ENCODE measurements at regions not wholly inside any gene's neighbourhood (a gene's known extent, or its start where the extent isn't known, plus 50 kb on each side); places are given as distances from the start of the nearest gene placed in this dataset.
"Not testable (repeated sequence)": the region's sequence is repeated elsewhere in the genome, so short reads cannot be mapped to it uniquely, and the experiment has no call there.

DNA sequence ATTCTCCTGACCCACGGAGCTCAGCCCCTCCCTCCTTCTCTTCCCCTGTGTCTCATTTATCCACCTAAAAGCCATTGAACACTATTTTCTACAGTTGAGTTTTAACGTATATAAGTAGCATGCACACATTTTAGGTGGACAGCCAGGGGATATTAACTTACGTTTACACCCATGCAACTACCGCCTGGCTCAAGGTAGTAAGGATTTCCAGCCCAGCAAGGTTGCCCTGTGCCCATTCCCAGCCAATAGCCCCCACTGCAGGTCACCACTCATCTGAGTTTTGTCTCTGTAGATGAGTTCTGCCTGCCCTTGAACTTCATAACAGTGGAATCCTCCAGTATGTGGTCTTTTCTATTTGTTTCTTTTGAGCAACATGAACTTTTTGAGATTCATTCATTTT is 65.4 kb downstream of the SMIM38 start:
- H3K4me1 ChIP-seq (ENCODE audit: control insufficient read depth, insufficient read depth, low read length): no peaks in the 10 kb centered on the region
- no peak overlapping the region for H3K27ac ChIP-seq (ENCODE audit: low read length)
- no peaks in the 10 kb centered on the region for H3K9me3 ChIP-seq (ENCODE audit: control insufficient read depth, low read length)
- 91% methylated on average over 4 of the region's 4 CpGs for WGBS
- DNase-seq (no peak), ATAC-seq (no peak)
- no peaks in the 10 kb centered on the region for H3K27me3 ChIP-seq (ENCODE audit: control insufficient read depth, insufficient read depth)
- intact Hi-C loops (cut with DNase I): no loop called here
- no peak overlapping the region for H3K4me3 ChIP-seq (ENCODE audit: low read length)

DNA sequence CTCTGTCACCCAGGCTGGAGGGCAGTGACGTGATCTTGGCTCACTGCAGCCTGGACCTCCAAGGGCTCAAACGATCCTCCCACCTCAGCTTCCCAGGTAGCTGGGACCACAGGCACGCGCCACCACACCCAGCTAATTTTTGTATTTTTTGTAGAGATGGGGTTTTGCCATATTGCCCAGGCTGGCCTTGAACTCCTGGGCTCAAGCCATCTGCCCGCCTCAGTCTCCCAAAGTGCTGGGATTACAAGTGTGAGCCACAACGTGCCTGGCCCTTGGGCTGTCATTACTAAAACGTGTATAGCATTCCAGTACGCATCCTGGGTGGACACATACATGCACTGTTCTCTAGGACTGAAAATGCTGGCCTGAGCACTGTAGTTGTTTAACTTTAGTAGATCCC is 65.9 kb downstream of the SMIM38 start:
- H3K27ac ChIP-seq (ENCODE audit: low read length); H3K4me3 ChIP-seq (ENCODE audit: low read length); DNase-seq; H3K27me3 ChIP-seq (ENCODE audit: control insufficient read depth, insufficient read depth); H3K9me3 ChIP-seq (ENCODE audit: control insufficient read depth, low read length); H3K4me1 ChIP-seq (ENCODE audit: control insufficient read depth, insufficient read depth, low read length); ATAC-seq; intact Hi-C loops (cut with DNase I): not testable (repeated sequence)
- 89% methylated on average over 8 of the region's 8 CpGs for WGBS

DNA sequence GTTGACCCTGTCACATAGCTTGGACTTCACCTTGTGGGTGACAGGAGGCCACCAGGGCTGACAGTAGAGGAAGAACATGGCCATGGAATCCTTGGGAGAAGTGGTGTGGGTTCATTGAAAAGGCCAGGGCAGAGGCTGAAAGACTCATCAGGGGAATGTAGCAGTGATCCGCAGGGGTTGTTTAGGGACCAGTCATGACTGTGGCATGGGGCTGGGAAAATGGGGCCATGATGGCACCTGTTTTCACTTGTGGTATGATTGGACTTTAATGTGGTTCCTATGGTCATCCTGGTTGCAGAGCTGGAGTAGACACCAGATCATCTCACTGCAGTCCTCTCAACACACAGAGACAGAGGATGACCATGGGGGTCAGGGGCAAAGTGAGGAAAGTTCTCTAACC is 66.7 kb upstream of the MYEOV start:
- Histone ChIP-seq H3K27ac (ENCODE audit: low read length) (no peak overlapping the region), H3K4me1 (ENCODE audit: control insufficient read depth, insufficient read depth, low read length) (no peaks in the 10 kb centered on the region), H3K9me3 (ENCODE audit: control insufficient read depth, low read length) (no peaks in the 10 kb centered on the region), H3K27me3 (ENCODE audit: control insufficient read depth, insufficient read depth) (no peaks in the 10 kb centered on the region), H3K4me3 (ENCODE audit: low read length) (no peak overlapping the region)
- intact Hi-C loops (cut with DNase I): no loop called here
- DNase-seq (no peak), ATAC-seq (no peak)
- WGBS: 95% methylated on average over 1 of the region's 1 CpG

DNA sequence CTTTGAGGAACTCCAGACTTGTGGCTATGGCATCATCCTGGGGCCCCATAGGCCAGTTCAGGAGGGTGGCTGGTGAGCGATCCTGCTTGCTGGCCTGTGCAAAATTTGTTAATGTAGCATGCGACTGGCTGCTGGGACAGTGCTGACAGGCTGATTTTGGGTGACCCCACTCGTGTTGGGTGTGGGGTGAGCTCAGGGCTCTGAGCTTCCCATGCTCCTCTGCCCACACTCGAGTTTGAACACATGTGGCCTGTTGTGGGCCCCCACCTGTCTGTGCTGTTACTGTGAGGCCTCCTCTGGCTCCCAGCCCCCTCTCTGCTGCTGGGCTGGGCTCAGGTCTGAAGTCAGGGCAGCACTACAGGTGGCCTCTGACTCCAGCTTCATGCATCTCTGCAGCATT is 64.4 kb upstream of the MYEOV start:
- DNase-seq: no peak
- 83% methylated on average over 4 of the region's 4 CpGs for WGBS
- intact Hi-C loops (cut with DNase I): no loop called here
- Histone ChIP-seq H3K4me1 (ENCODE audit: control insufficient read depth, insufficient read depth, low read length) (no peaks in the 10 kb centered on the region), H3K27me3 (ENCODE audit: control insufficient read depth, insufficient read depth) (no peaks in the 10 kb centered on the region), H3K9me3 (ENCODE audit: control insufficient read depth, low read length) (no peaks in the 10 kb centered on the region), H3K4me3 (ENCODE audit: low read length) (no peak overlapping the region), H3K27ac (ENCODE audit: low read length) (no peak overlapping the region)
- no peak for ATAC-seq

DNA sequence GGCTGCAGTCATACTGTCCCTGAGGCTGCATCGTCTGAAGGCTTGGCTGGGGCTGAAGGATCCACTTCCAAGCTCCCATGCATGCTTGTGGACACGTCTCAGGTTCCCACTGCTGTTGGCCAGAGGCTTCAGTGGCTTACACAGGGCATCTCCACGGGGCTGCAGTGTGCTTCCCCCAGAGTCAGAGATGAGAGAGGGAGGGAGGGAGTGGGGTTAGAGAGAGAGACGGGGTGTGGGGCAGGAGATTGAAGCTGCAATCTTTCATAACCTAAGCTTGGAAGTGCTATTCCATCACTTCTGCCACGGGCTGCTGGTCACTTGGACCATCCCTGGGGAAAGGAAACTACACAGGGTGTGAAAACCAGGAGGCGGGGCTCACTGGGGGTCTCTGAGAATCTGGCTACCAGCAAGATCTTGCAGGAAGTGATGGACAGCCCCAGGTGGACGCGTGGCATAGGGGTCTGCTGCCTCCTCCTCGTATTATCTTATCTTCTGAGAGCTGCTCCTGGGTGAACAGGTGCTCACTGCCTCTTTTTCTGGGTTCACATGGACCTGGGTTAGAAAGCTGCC is 63.0 kb upstream of the MYEOV start:
- DNase-seq (no peak), ATAC-seq (no peak)
- H3K9me3 ChIP-seq (ENCODE audit: control insufficient read depth, low read length): no peaks in the 10 kb centered on the region
- WGBS: 73% methylated on average over 9 of the region's 9 CpGs
- H3K4me3 ChIP-seq (ENCODE audit: low read length): no peak overlapping the region
- H3K27ac ChIP-seq (ENCODE audit: low read length): no peak overlapping the region
- intact Hi-C loops (cut with DNase I): no loop called here
- no peaks in the 10 kb centered on the region for H3K27me3 ChIP-seq (ENCODE audit: control insufficient read depth, insufficient read depth)
- no peaks in the 10 kb centered on the region for H3K4me1 ChIP-seq (ENCODE audit: control insufficient read depth, insufficient read depth, low read length)

DNA sequence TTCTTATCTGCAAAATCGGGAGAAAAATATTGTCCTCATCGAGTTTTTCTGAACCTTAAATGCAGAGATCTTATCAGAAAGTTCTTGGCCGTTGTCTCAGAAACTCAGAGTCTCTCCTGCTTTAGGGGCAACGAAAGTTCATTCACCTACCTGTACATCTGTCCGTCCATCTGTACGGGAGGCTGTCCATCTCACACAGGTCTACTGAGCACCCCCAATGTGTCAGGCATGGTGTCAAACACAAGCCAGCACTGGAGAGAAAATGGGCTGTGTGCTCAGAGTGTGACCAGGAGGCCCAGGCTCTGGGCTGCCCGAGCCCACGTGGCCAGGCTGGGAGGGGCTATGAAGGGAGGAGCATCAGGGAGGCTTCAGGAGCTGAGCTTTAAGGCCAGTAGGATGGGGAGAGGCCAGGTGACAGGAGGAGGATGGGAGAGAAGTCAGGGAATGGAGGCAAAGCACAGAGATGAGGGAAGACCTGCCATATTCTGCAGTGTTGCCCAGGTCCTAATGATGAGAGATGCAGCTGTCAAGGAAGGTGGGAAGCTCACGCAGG is 62.4 kb upstream of the MYEOV start:
- no peak for DNase-seq
- Histone ChIP-seq H3K4me3 (ENCODE audit: low read length) (no peak overlapping the region), H3K4me1 (ENCODE audit: control insufficient read depth, insufficient read depth, low read length) (no peaks in the 10 kb centered on the region), H3K27me3 (ENCODE audit: control insufficient read depth, insufficient read depth) (no peaks in the 10 kb centered on the region), H3K27ac (ENCODE audit: low read length) (no peak overlapping the region), H3K9me3 (ENCODE audit: control insufficient read depth, low read length) (no peaks in the 10 kb centered on the region)
- intact Hi-C loops (cut with DNase I): no loop called here
- no peak for ATAC-seq
- WGBS: 76% methylated on average over 9 of the region's 9 CpGs

DNA sequence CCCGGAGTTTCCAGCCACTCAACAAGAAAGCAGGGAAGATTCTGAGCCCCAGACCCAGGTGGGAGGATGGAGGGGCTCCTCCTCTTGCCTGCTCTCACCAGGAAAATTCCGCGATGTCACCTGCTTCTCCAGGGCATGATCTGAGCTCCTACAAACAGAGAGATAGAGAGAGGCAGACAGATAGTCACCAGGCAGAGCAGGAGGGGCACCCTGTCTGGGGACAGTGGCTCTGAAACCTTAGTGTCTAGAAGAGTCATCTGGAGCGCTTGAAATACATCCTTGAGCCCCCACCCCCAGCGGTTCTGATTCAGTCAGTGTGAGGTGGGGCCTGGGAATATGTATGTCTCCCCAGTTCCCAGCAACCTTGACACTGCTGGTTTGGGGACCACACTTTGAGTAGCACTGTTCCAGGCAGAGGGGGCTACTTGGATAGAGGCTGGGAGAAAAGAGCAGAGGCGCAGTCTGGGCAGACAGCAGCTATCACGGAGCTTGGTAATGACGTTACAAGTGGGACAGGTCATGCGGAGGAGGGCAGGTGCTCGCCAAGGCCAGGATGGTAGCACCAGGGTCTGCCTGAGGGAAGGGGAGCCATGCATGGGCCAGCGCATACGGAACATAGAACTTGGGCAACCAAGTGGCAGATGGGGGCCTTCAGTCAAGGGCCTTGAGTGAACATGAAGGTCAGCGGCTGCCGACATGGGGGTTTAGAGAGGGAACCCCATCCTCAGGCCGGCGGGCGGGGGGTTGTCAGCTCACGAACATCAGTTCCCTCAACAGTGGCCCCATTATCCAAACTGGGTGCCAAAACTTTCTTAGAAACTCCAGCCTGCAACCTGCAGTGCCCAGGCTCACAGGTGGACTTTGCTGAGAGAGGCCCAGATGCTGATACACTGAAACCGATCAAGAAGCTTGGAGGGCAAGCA is 60.9 kb upstream of the MYEOV start:
- ATAC-seq (no peak), DNase-seq (no peak)
- intact Hi-C loops (cut with DNase I): no loop called here
- no peaks in the 10 kb centered on the region for H3K4me1 ChIP-seq (ENCODE audit: control insufficient read depth, insufficient read depth, low read length)
- 95% methylated on average over 19 of the region's 19 CpGs for WGBS
- H3K4me3 ChIP-seq (ENCODE audit: low read length): no peak overlapping the region
- H3K9me3 ChIP-seq (ENCODE audit: control insufficient read depth, low read length): no peaks in the 10 kb centered on the region
- H3K27ac ChIP-seq (ENCODE audit: low read length): no peak overlapping the region
- H3K27me3 ChIP-seq (ENCODE audit: control insufficient read depth, insufficient read depth): no peaks in the 10 kb centered on the region

DNA sequence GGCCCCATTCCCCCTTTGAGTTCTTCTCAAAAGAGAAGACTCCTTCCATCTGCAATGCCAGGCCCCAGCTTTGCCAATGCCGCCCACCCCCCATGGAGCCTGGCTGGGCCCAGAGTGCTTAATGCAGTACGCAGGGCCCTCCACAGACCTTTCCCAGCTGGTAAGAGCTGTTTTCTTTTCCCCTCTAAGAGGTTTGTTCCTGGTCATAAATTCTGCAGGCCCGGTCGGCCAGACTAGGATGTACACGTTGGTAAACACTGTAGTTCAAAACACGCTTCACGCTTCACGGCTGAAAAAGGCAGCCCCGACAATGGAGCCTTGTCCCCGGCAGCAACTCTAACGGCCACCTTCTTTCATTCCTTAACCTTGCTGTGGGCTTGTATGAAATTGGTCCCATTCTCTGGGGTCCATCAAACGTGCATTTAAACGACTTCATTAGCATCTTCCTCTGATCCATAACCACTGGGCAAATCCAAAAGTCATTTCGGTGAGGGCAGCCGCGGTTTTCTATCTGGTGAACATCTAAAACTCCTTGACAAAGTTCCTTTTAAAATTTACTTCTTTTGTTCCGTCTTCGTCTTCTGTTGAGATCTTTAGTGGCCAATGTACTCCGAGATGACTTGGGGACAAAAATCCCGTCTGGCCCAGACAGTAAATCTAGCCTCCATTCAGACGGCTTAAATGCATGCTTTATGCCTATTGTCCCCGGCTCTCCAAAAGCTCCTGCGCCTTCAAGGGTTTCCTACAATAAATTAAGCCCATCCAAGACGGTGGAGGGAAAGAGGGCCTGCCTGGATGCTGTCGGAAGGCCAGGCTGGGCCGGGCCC is 60.0 kb upstream of the MYEOV start:
- Histone ChIP-seq H3K4me3 (ENCODE audit: low read length) (no peak overlapping the region), H3K9me3 (ENCODE audit: control insufficient read depth, low read length) (no peaks in the 10 kb centered on the region), H3K27me3 (ENCODE audit: control insufficient read depth, insufficient read depth) (no peaks in the 10 kb centered on the region), H3K27ac (ENCODE audit: low read length) (no peak overlapping the region), H3K4me1 (ENCODE audit: control insufficient read depth, insufficient read depth, low read length) (no peaks in the 10 kb centered on the region)
- intact Hi-C loops (cut with DNase I): no loop called here
- WGBS: 92% methylated on average over 26 of the region's 26 CpGs
- no peak for DNase-seq
- ATAC-seq: no peak

DNA sequence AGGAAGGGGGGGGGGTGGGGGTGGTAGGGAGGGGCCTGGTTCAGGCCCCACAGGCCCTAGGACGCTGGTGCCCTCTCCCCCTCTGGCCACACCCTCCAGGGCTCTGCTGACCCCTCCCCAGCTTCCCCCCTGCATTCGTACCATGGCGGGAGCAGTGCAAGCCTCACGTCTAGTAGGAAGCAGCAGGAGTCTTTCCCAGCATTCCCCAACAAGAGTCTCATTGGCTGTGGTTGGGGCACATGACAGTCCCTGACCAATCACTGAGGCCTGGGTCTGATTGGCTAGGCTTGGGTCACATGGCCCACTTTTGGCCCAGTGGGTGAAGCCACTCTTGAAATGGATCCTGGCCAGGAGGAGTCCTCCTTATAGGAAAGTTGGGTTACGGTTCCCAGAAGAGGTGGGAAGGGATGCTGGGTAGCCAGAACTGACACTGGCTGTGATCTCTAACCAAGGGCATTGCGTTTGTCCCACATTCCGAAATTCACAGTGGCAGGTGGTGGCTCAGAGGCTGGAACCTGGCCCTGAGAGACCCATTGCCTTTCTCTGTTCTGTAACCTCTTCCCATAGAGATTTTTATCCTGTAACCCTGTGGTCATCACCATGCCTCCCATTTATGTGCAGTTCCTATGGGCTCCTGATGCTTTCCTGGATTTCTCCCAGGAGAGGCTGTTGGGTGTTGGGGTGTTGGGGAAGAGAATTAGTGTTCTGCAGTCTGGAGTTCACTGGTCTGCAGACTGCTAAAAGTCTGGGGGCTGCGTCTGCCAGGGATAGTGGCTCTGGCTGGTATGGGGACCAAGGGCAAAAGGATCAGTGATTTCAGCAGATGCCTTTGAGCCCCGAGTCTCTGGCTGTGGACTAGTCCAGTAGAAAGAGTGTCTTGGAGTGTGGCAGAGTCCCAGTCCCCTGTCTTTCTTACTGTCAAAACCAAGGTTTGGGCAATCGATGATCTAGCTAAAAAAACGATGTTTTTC is 58.9 kb upstream of the MYEOV start:
- ATAC-seq (no peak), DNase-seq (no peak)
- intact Hi-C loops (cut with DNase I): no loop called here
- Histone ChIP-seq H3K27ac (ENCODE audit: low read length) (no peak overlapping the region), H3K9me3 (ENCODE audit: control insufficient read depth, low read length) (no peaks in the 10 kb centered on the region), H3K4me1 (ENCODE audit: control insufficient read depth, insufficient read depth, low read length) (no peaks in the 10 kb centered on the region), H3K27me3 (ENCODE audit: control insufficient read depth, insufficient read depth) (no peaks in the 10 kb centered on the region), H3K4me3 (ENCODE audit: low read length) (no peak overlapping the region)
- 90% methylated on average over 11 of the region's 11 CpGs for WGBS

DNA sequence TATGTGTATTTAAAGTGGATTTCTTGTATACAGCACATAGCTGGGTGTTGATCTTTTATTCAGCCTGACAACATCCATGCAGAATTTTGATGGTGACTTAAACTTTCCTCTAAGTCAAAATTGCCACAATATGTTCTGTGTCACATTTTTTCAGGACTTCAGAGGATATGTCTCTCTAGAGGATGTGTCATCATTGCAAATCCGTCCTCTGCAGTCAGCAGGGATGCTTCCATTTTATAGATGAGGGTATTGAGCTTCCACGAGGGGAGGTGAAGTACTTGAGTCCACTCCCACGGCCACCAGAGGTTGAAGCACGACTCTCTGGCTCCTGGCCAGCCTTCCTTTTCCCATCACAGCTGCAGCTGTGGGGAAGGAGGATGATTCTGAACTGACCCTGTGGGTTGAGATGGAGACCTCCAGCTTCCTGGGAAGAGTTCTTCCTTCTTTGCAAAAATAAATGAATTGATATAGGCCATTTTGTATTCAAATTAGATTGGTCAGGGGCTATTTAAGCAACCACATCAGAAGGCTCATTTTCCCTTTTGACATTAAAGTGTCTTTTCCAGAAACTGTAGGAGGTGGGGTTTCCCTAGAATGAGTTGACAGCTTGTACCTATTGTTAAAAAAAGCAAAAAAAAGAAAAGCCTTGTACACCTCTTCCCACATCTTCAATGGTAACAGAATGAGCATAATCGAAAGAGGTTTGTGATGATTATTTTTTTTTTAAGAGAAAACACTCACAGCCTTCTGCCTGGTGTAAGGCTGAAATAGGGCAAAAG is 55.2 kb upstream of the MYEOV start:
- Histone ChIP-seq H3K4me1 (ENCODE audit: control insufficient read depth, insufficient read depth, low read length) (no peaks in the 10 kb centered on the region), H3K27me3 (ENCODE audit: control insufficient read depth, insufficient read depth) (no peaks in the 10 kb centered on the region), H3K4me3 (ENCODE audit: low read length) (no peak overlapping the region), H3K9me3 (ENCODE audit: control insufficient read depth, low read length) (no peaks in the 10 kb centered on the region), H3K27ac (ENCODE audit: low read length) (no peak overlapping the region)
- intact Hi-C loops (cut with DNase I): no loop called here
- WGBS: 44% methylated on average over 5 of the region's 5 CpGs
- ATAC-seq (no peak), DNase-seq (no peak)

All from right cardiac atrium (tissue), 5 donors.